HUES48 (cell line): ENCODE measurements at regions not wholly inside any gene's neighbourhood (a gene's known extent, or its start where the extent isn't known, plus 50 kb on each side); places are given as distances from the start of the nearest gene placed in this dataset.
"Not testable (repeated sequence)": the region's sequence is repeated elsewhere in the genome, so short reads cannot be mapped to it uniquely, and the experiment has no call there.

Source experiments
- H3K27ac ChIP-seq: one replicate; pipeline ENCODE4 v1.7.0; 2013; ENCODE audit warnings: low read depth, low read length, inconsistent platforms
- H3K27me3 ChIP-seq: 2 replicates; pipeline ENCODE4 v1.6.1; 2013; ENCODE audit warnings: mild to moderate bottlenecking, low read length; ENCODE audit not compliant: control insufficient read depth, insufficient read depth
- H3K36me3 ChIP-seq: 2 replicates; pipeline ENCODE4 v1.6.1; 2013; ENCODE audit warnings: low read length; ENCODE audit not compliant: control insufficient read depth, insufficient read depth
- H3K4me1 ChIP-seq: 2 replicates; pipeline ENCODE4 v1.6.1; 2013; ENCODE audit warnings: mild to moderate bottlenecking, low read length; ENCODE audit not compliant: control insufficient read depth, insufficient read depth
- H3K4me3 ChIP-seq: 2 replicates; pipeline ENCODE4 v1.5.1; 2013; ENCODE audit warnings: mild to moderate bottlenecking, low read depth, low read length
- H3K9ac ChIP-seq: 2 replicates; pipeline ENCODE4 v1.6.1; 2013; ENCODE audit warnings: mild to moderate bottlenecking, low read depth, low read length, moderate library complexity
- H3K9me3 ChIP-seq: 2 replicates; pipeline ENCODE4 v1.6.1; 2013; ENCODE audit warnings: low read length; ENCODE audit not compliant: control insufficient read depth, insufficient read depth

DNA sequence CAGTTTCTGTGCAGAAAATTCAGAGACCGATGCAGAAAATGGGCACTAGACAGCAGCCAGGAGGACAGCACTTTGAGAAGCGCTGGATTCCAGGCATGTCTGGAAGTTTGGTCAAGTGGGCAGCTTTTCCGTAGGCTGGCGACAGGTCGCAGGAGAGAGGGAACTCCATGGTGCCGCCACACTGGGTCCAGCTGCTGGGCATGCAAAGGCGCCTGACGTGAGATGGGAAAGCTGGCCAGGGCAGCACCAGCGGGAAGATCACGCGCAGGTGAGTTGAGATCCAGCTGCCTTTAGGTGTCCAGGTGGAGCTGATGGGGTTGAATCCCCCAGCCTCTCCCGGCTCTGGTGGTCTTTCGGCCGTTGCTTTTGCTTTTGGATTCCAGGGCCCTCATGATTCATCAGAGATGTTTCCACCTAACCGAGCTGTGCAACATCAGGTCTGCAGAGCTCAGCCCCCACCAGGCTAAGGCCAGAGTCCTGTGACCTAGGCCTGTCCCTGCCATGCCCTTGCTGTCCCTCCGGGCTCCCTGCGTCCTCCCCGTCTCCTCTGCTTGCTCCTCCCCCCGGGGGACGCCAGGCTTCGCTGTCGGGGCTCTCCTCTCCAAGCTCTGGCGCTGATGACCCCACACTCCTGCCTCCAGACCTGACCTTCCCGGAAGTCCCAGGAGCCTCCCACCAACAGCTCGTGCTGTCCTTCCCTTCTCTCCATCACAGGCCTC, 1001.7 kb downstream of the BRD1 start:
- no peak overlapping the region for H3K9ac ChIP-seq
- H3K9me3 ChIP-seq = no peaks in the 10 kb centered on the region
- H3K27ac ChIP-seq = no peak overlapping the region
- no peaks in the 10 kb centered on the region for H3K36me3 ChIP-seq
- H3K27me3 ChIP-seq = no peaks in the 10 kb centered on the region
- H3K4me1 ChIP-seq = no peaks in the 10 kb centered on the region; the same call in 1 of the 2 replicates
- no peak overlapping the region for H3K4me3 ChIP-seq

DNA sequence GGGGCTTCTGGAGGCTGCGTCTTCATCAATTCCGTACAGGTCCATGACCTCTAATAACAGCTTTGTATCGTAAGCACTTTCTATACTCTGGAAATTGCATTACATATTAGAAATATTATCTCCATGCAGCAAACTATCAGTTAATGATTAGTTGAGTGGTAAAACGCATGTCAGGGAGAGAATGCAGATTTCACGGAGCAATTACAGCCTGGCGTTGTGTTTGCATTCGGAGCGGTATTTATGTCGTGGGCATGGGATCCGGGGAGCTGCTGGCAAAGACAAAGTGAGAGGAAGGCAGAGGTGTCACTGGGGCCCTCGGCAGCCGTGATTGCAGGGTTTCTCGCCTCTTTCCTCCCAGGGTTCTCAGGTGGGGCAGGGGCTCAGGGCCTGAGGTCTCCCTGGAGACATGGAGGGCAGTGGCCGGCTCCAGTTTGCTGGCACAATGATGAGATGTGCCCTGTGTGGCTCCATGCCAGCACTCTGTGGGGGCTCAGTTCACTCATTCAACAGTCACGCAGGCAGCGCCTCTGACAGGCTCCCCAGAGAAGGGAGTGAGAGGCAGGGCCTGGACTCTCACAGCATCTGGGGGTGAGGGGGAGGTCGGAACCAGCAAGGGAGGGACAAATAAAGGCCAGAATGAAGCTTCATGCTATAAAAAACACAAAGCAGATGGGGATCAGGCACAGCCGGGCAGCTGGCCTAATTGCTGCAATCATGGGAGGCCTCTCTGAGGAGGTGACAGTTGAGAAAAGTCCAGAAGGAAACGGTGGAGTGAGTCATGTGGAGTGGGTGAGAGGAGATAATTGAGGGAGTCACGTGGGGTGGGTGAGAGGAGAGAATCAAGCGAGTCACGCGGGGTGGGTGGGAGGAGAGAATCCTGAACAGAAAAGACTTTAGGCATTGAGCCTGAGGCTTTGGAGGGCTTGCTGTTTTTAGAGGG, 1002.7 kb downstream of the BRD1 start:
- Histone ChIP-seq H3K9me3 (no peaks in the 10 kb centered on the region), H3K36me3 (no peaks in the 10 kb centered on the region), H3K27ac (no peak overlapping the region), H3K9ac (no peak overlapping the region), H3K4me1 (no peaks in the 10 kb centered on the region; the same call in 1 of the 2 replicates), H3K27me3 (no peaks in the 10 kb centered on the region), H3K4me3 (no peak overlapping the region)

DNA sequence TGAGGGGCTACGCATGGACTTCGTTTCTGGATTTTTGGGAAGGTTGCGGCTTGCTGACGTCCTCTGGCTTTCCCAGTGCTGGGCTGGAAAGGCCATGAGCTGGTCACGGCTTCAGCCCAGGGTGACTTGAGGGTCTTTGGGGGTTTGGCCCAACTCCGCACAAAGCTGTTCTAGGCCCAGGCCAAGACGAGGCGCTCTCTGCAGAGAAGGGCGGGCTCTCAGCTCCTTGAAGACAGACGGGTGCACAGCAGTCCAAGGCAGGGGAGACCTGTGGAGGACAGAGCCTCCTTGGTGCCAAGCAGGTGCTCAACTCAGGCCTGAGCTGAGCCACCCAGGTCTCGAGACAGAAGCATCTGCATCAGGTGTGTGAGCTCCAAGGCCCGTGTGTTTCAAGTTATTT, 1003.7 kb downstream of the BRD1 start:
- Histone ChIP-seq H3K4me3 (no peak overlapping the region), H3K36me3 (no peaks in the 10 kb centered on the region), H3K9ac (no peak overlapping the region), H3K4me1 (no peaks in the 10 kb centered on the region; the same call in 1 of the 2 replicates), H3K27ac (no peak overlapping the region), H3K9me3 (no peaks in the 10 kb centered on the region), H3K27me3 (no peaks in the 10 kb centered on the region)

- no peaks in the 10 kb centered on the region for H3K36me3 ChIP-seq
- no peaks in the 10 kb centered on the region for H3K9me3 ChIP-seq
- no peak overlapping the region for H3K4me3 ChIP-seq
- no peaks in the 10 kb centered on the region; the same call in 1 of the 2 replicates for H3K4me1 ChIP-seq
- H3K27ac ChIP-seq = no peak overlapping the region
- no peaks in the 10 kb centered on the region for H3K27me3 ChIP-seq
- H3K9ac ChIP-seq = no peak overlapping the region
Observed at GRCh38 chr22:48822278-48823233, 1005.1 kb downstream of the BRD1 start.

DNA sequence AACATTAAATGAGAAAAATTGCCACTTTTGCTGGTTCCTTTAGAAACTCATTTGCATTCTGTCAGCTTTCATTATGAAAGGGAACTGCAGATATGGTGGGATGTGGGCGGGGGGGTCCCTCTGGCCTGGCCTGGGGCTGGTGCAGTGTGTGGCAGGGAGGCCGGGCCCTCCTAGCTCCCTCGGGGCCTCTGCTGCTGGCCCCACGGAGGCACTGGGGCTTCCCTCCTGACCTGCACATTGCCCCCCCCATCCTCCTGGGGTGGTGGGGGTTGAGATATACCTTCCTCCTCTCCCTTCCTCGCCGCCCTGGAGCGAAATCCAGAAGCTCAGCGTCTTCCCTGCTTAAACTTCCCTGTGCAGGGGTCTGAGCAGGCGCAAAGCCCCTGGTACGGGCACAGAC, 1005.9 kb downstream of the BRD1 start:
- Histone ChIP-seq H3K9me3 (no peaks in the 10 kb centered on the region), H3K36me3 (no peaks in the 10 kb centered on the region)

DNA sequence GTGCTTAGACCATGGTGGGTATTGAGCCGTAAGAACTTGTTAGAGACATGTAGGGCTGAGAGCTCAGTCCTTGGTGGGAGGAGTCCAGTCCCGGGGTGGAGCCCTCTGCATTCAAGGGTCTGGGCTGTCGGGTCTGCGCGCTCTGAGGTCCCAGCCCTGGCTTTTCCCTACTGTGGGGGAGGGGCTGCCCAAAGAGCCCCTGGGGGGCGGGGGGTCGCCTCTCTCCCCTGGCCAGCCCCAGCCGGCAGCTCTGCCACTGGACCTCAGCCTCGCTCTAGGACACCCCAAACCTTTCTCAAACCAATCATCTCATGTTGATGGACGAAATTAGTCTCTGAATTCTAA, 1006.4 kb downstream of the BRD1 start:
- Histone ChIP-seq H3K9ac (no peak overlapping the region), H3K36me3 (no peaks in the 10 kb centered on the region), H3K4me1 (no peaks in the 10 kb centered on the region), H3K9me3 (no peaks in the 10 kb centered on the region), H3K27me3 (no peaks in the 10 kb centered on the region), H3K4me3 (no peak overlapping the region), H3K27ac (no peak overlapping the region)

More for the DNA sequence above, 1005.9 kb downstream of the BRD1 start:
- Histone ChIP-seq H3K4me1 (no peaks in the 10 kb centered on the region), H3K27ac (no peak overlapping the region), H3K4me3 (no peak overlapping the region), H3K27me3 (no peaks in the 10 kb centered on the region), H3K9ac (no peak overlapping the region)

DNA sequence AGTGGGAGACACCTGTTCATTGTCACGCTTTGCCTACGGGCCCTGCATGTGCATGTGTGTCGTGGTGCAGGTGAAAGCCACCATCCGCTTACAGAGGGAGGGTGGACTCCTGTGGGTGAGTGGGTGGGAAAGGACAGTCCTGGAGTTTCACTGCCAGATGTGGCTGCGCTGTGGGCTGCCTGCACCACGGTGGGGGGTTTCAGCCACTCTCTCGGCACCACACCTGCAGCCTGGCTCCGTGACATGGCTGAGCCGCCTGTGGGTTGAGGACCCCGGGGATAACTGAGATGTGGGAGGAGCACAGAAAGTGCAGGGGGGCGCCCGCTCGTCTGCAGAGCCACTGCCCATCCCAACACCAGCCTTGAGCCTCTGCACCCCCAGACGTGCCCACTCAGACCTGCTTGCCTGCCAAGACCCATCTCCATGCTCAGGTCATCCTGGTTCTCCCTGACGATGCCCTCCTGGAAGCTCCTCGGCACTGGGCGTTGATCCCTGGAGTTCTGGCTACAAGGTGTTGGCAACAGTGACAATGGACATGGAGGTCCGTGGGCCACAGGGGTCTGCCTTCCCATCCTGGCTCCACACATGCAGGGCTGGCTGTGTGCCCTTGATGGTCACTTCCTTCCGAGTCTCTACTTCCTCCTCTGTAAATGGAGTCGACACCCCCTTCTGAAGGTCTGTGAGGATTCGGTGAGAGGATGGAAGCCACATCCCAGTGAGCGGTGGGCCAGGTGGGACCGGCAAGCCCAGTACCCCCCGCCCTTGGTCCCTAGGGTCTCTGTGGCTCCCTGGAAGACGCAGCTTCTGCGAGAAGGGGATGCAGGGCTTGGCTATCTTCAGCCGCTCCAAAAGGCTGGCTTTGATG, 1007.0 kb downstream of the BRD1 start:
- no peaks in the 10 kb centered on the region for H3K36me3 ChIP-seq
- H3K9me3 ChIP-seq = no peaks in the 10 kb centered on the region
- no peak overlapping the region for H3K4me3 ChIP-seq
- no peak overlapping the region for H3K9ac ChIP-seq
- H3K27me3 ChIP-seq = no peaks in the 10 kb centered on the region
- no peaks in the 10 kb centered on the region for H3K4me1 ChIP-seq
- no peak overlapping the region for H3K27ac ChIP-seq

GRCh38 chr22:48819961-48820360, 1007.7 kb downstream of the BRD1 start:
- H3K27ac ChIP-seq = no peak overlapping the region
- H3K9ac ChIP-seq = no peak overlapping the region
- no peaks in the 10 kb centered on the region for H3K36me3 ChIP-seq
- no peaks in the 10 kb centered on the region for H3K27me3 ChIP-seq
- H3K9me3 ChIP-seq = no peaks in the 10 kb centered on the region
- no peak overlapping the region for H3K4me3 ChIP-seq
- H3K4me1 ChIP-seq = no peaks in the 10 kb centered on the region

- no peaks in the 10 kb centered on the region for H3K4me1 ChIP-seq
- no peaks in the 10 kb centered on the region for H3K36me3 ChIP-seq
- H3K27ac ChIP-seq = no peak overlapping the region
- H3K4me3 ChIP-seq = no peak overlapping the region
- no peaks in the 10 kb centered on the region for H3K9me3 ChIP-seq
- no peak overlapping the region for H3K9ac ChIP-seq
- H3K27me3 ChIP-seq = no peaks in the 10 kb centered on the region
Observed at GRCh38 chr22:48819232-48819631, 1008.4 kb downstream of the BRD1 start.

- H3K27me3 ChIP-seq, H3K27ac ChIP-seq, H3K4me3 ChIP-seq, H3K4me1 ChIP-seq, H3K9me3 ChIP-seq, H3K36me3 ChIP-seq, H3K9ac ChIP-seq: not testable (repeated sequence)
Observed at GRCh38 chr22:48817491-48817890, 1010.2 kb downstream of the BRD1 start.
